ENCODE measurements at regions not wholly inside any gene's neighbourhood (a gene's known extent, or its start where the extent isn't known, plus 50 kb on each side); places are given as distances from the start of the nearest gene placed in this dataset.

GRCh38 chr15:39124553-39125171, 456.2 kb upstream of the THBS1 start:
- no peaks in the 10 kb centered on the region for H3F3A ChIP-seq (ENCODE audit: insufficient read depth, low read length, poor library complexity, severe bottlenecking)
- no peak overlapping the region for H3K4me3 ChIP-seq (ENCODE audit: low read length)
- no peak overlapping the region for H2AFZ ChIP-seq (ENCODE audit: low read depth, low read length)
- no peak overlapping the region for H3K27ac ChIP-seq (ENCODE audit: low read length)
- no peaks in the 10 kb centered on the region for H3K27me3 ChIP-seq (ENCODE audit: insufficient read depth, low read depth, low read length)
- no peaks in the 10 kb centered on the region for H3K79me2 ChIP-seq (replicated peaks; ENCODE audit: insufficient read depth, low read length)
- H3K9me3 ChIP-seq (ENCODE audit: low read length) = no peaks in the 10 kb centered on the region
- no peak for TF ChIP-seq RAD21 (conservative IDR thresholded peaks at IDR 0.05)
- no peak for TF ChIP-seq CTCF (IDR thresholded peaks at IDR 0.05; ENCODE audit: poor library complexity, severe bottlenecking)
- TF ChIP-seq MXI1 (conservative IDR thresholded peaks at IDR 0.05; ENCODE audit: poor library complexity, severe bottlenecking) = no peak
- H3K36me3 ChIP-seq (ENCODE audit: insufficient read depth, low read length) = no peaks in the 10 kb centered on the region
- H3K4me2 ChIP-seq (ENCODE audit: low read length) = no peak overlapping the region
- no peaks in the 10 kb centered on the region for H4K20me1 ChIP-seq (ENCODE audit: insufficient read depth)
- H3K9me2 ChIP-seq (ENCODE audit: insufficient read depth, low read length) = no peaks in the 10 kb centered on the region
- no peak overlapping the region for H3K9ac ChIP-seq (ENCODE audit: low read length)

GRCh38 chr15:39125226-39125625, 455.7 kb upstream of the THBS1 start:
- Histone ChIP-seq H3K79me2 (replicated peaks; ENCODE audit: insufficient read depth, low read length) (no peaks in the 10 kb centered on the region), H3F3A (ENCODE audit: insufficient read depth, low read length, poor library complexity, severe bottlenecking) (no peaks in the 10 kb centered on the region), H3K9ac (ENCODE audit: low read length) (no peak overlapping the region), H3K27me3 (ENCODE audit: insufficient read depth, low read depth, low read length) (no peaks in the 10 kb centered on the region), H3K36me3 (ENCODE audit: insufficient read depth, low read length) (no peaks in the 10 kb centered on the region), H3K9me3 (ENCODE audit: low read length) (no peaks in the 10 kb centered on the region), H3K4me2 (ENCODE audit: low read length) (no peak overlapping the region), H3K27ac (ENCODE audit: low read length) (no peak overlapping the region), H3K9me2 (ENCODE audit: insufficient read depth, low read length) (no peaks in the 10 kb centered on the region), H3K4me3 (ENCODE audit: low read length) (no peak overlapping the region), H4K20me1 (ENCODE audit: insufficient read depth) (no peaks in the 10 kb centered on the region), H2AFZ (ENCODE audit: low read depth, low read length) (no peak overlapping the region)
- no peak for TF ChIP-seq MXI1 (conservative IDR thresholded peaks at IDR 0.05; ENCODE audit: poor library complexity, severe bottlenecking)
- TF ChIP-seq POLR2AphosphoS5 (IDR thresholded peaks at IDR 0.05) = no peak
- TF ChIP-seq CTCF (IDR thresholded peaks at IDR 0.05; ENCODE audit: poor library complexity, severe bottlenecking) = no peak
- no peak for TF ChIP-seq RAD21 (conservative IDR thresholded peaks at IDR 0.05)
- TF ChIP-seq EP300 (conservative IDR thresholded peaks at IDR 0.05; ENCODE audit: poor library complexity, severe bottlenecking) = no peak
- TF ChIP-seq, protein P1, sequence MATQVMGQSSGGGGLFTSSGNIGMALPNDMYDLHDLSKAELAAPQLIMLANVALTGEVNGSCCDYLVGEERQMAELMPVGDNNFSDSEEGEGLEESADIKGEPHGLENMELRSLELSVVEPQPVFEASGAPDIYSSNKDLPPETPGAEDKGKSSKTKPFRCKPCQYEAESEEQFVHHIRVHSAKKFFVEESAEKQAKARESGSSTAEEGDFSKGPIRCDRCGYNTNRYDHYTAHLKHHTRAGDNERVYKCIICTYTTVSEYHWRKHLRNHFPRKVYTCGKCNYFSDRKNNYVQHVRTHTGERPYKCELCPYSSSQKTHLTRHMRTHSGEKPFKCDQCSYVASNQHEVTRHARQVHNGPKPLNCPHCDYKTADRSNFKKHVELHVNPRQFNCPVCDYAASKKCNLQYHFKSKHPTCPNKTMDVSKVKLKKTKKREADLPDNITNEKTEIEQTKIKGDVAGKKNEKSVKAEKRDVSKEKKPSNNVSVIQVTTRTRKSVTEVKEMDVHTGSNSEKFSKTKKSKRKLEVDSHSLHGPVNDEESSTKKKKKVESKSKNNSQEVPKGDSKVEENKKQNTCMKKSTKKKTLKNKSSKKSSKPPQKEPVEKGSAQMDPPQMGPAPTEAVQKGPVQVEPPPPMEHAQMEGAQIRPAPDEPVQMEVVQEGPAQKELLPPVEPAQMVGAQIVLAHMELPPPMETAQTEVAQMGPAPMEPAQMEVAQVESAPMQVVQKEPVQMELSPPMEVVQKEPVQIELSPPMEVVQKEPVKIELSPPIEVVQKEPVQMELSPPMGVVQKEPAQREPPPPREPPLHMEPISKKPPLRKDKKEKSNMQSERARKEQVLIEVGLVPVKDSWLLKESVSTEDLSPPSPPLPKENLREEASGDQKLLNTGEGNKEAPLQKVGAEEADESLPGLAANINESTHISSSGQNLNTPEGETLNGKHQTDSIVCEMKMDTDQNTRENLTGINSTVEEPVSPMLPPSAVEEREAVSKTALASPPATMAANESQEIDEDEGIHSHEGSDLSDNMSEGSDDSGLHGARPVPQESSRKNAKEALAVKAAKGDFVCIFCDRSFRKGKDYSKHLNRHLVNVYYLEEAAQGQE (IDR thresholded peaks at IDR 0.05; ENCODE audit: borderline replicate concordance) = no peak
- no peak for TF ChIP-seq SMC3 (conservative IDR thresholded peaks at IDR 0.05; ENCODE audit: poor library complexity)
- no peak for TF ChIP-seq TAF1 (IDR thresholded peaks at IDR 0.05; ENCODE audit: low read depth)
- no peak for TF ChIP-seq EZH2 (IDR thresholded peaks at IDR 0.05; ENCODE audit: borderline replicate concordance, insufficient read depth, low read length, poor library complexity, severe bottlenecking)
